ENCODE measurements at regions not wholly inside any gene's neighbourhood (a gene's known extent, or its start where the extent isn't known, plus 50 kb on each side); places are given as distances from the start of the nearest gene placed in this dataset.

DNA sequence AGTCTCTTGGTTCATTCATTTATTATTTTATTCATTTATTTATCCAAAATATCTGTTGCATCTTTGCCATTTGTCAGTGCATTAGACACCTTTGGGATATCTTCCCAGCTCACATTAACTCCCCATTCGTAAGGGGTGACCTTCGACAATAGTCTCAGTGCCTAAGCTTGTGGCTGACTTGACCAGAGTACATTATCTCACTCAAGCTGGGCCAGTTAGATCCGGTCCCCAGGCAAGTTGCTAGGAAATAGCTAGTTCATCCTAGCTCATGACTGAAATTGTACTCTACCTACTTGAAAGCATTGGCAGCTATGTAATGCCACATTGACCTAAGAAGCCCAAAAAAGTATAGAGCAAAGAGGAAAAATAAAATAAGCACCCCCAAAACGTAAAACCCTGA lies 165.3 kb downstream of the FBXO8 start:
- no peak overlapping the region for H3K4me3 ChIP-seq (replicated peaks in 1 of 2; ENCODE audit: low read depth in 2 of 2, low read length in 2 of 2)
- no peak for DNase-seq (ENCODE audit: low read depth in 2 of 2)
- TF ChIP-seq, protein P1, sequence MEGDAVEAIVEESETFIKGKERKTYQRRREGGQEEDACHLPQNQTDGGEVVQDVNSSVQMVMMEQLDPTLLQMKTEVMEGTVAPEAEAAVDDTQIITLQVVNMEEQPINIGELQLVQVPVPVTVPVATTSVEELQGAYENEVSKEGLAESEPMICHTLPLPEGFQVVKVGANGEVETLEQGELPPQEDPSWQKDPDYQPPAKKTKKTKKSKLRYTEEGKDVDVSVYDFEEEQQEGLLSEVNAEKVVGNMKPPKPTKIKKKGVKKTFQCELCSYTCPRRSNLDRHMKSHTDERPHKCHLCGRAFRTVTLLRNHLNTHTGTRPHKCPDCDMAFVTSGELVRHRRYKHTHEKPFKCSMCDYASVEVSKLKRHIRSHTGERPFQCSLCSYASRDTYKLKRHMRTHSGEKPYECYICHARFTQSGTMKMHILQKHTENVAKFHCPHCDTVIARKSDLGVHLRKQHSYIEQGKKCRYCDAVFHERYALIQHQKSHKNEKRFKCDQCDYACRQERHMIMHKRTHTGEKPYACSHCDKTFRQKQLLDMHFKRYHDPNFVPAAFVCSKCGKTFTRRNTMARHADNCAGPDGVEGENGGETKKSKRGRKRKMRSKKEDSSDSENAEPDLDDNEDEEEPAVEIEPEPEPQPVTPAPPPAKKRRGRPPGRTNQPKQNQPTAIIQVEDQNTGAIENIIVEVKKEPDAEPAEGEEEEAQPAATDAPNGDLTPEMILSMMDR (IDR thresholded peaks at IDR 0.05; ENCODE audit: low read depth, low read length) = no peak

DNA sequence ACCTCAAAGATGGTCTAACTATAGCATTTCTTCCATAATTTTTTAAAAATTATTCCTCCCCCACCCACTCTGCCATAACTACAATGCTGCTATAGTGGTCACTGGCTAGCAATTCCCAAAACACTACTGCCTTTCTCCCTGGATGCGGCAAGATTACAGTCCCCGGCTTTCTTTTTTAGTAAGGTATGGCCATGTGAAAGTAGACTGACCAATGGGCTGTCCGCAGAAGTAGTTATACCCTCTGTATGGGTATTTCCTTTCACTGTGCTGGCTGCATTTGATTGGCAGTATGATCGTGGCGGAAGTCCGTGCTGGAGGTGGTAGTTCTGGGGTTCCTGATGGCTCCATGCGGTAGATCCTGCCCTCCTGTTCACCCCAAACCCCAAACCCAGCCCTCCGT lies 166.0 kb downstream of the FBXO8 start:
- no peak overlapping the region for H3K4me3 ChIP-seq (replicated peaks in 1 of 2; ENCODE audit: low read depth in 2 of 2, low read length in 2 of 2)
- no peak for DNase-seq (ENCODE audit: low read depth in 2 of 2)
- TF ChIP-seq, protein P1 (IDR thresholded peaks at IDR 0.05; ENCODE audit: low read depth, low read length) = no peak

DNA sequence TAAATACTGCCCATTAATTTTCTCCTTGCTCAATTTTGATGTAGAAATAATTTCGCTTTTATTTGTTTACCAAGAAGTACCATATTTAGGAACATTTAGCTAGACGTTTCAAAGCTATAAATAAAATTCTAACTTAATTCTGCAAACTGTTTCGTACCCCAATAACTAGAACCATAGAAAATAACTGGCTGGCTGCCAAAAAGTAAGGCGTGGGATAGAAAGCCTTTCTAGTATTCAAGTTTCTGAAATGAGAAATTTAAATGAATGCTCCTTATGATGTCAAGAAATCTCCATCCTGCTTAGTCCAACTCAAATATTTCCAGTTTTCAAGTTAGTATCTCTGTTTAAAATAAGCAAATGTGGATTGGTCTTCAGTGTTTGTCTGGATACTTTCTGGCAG lies 167.4 kb downstream of the FBXO8 start:
- H3K4me3 ChIP-seq (replicated peaks in 1 of 2; ENCODE audit: low read depth in 2 of 2, low read length in 2 of 2) = no peak overlapping the region
- TF ChIP-seq, protein P1 (IDR thresholded peaks at IDR 0.05; ENCODE audit: low read depth, low read length) = no peak
- no peak for DNase-seq (ENCODE audit: low read depth in 2 of 2)

GRCh38 chr4:174111422-174111821 lies 172.0 kb downstream of the FBXO8 start:
- H3K4me3 ChIP-seq (replicated peaks in 1 of 2; ENCODE audit: low read depth in 2 of 2, low read length in 2 of 2) = no peak overlapping the region
- TF ChIP-seq, protein P1 (IDR thresholded peaks at IDR 0.05; ENCODE audit: low read depth, low read length) = no peak
- DNase-seq (ENCODE audit: low read depth in 2 of 2) = no peak

- no peak overlapping the region for H3K4me3 ChIP-seq (replicated peaks in 1 of 2; ENCODE audit: low read depth in 2 of 2, low read length in 2 of 2)
- no peak for DNase-seq (ENCODE audit: low read depth in 2 of 2)
- TF ChIP-seq, protein P1 (IDR thresholded peaks at IDR 0.05; ENCODE audit: low read depth, low read length) = no peak
Observed at GRCh38 chr4:174110180-174110579, 173.3 kb downstream of the FBXO8 start.

GRCh38 chr4:174107746-174108354 lies 175.6 kb downstream of the FBXO8 start:
- no peak overlapping the region for H3K4me3 ChIP-seq (replicated peaks in 1 of 2; ENCODE audit: low read depth in 2 of 2, low read length in 2 of 2)

More at GRCh38 chr4:174107746-174108354, 175.6 kb downstream of the FBXO8 start:
- peak; percentile 29 to 73 for DNase-seq (ENCODE audit: low read depth in 2 of 2)
- TF ChIP-seq, protein P1 (IDR thresholded peaks at IDR 0.05; ENCODE audit: low read depth, low read length) = no peak
